HEK293 (cell line): ENCODE measurements at regions not wholly inside any gene's neighbourhood (a gene's known extent, or its start where the extent isn't known, plus 50 kb on each side); places are given as distances from the start of the nearest gene placed in this dataset.

Experiments used
- CTCF ChIA-PET: fragments of 350-600 bp; formaldehyde crosslinking; extraction: SDS; loops from one replicate; lab custom pipeline; 2021; ENCODE audit warnings: antibody characterized with exemption; lab: Yijun Ruan, JAX
- POLR2A ChIA-PET: fragments of 300-600 bp; formaldehyde crosslinking; extraction: SDS; loops from one replicate; lab custom pipeline; 2020; ENCODE audit warnings: antibody characterized with exemption, inconsistent platforms; lab: Yijun Ruan, JAX
- H3K27ac ChIP-seq: fragments of 200-500 bp; sonication (Bioruptor generic); 2 replicates; pipeline ENCODE4 v1.5.1; 2014; ENCODE audit warnings: low read depth, low read length, control low read depth, inconsistent platforms; ENCODE audit errors: extremely low read depth
- H3K36me3 ChIP-seq, 2 experiments: fragments of 200-500 bp in 1 of 2; sonication (Bioruptor generic) in 1 of 2; 1 replicate in 1 of 2; 2 replicates in 1 of 2; pipeline ENCODE4 v1.5.1; 2014 to 2017; ENCODE audit warnings: inconsistent platforms in 2 of 2, low read length in 2 of 2; ENCODE audit not compliant: control insufficient read depth in 2 of 2, insufficient read depth in 1 of 2
- H3K4me1 ChIP-seq: fragments of 200-500 bp; sonication (Bioruptor generic); 2 replicates; pipeline ENCODE4 v1.5.1; 2014; ENCODE audit warnings: mild to moderate bottlenecking, low read length, inconsistent platforms; ENCODE audit not compliant: control insufficient read depth, insufficient read depth
- H3K4me3 ChIP-seq: 2 replicates; pipeline ENCODE4 v1.5.1; 2011; ENCODE audit warnings: low read depth, mild to moderate bottlenecking, control low read depth, low read length, moderate library complexity
- H3K9me3 ChIP-seq: fragments of 200-500 bp; sonication (Bioruptor generic); 2 replicates; pipeline ENCODE4 v1.5.1; 2014; ENCODE audit warnings: low read depth, low read length, inconsistent platforms; ENCODE audit not compliant: control insufficient read depth, insufficient read depth
- BCL11A ChIP-seq: fragments of 450-650 bp; formaldehyde crosslinking; IDR thresholded peaks from 2 replicates; pipeline ENCODE4 v1.5.1; 2016; ENCODE audit warnings: low read depth, missing biosample characterization, missing genetic modification characterization
- GLI2 ChIP-seq: fragments of 450-650 bp; formaldehyde crosslinking; IDR thresholded peaks from 2 replicates; pipeline ENCODE4; 2017; ENCODE audit warnings: missing biosample characterization, missing genetic modification characterization, low read depth, borderline replicate concordance
- GLIS2 ChIP-seq: fragments of 450-650 bp; formaldehyde crosslinking; IDR thresholded peaks from 2 replicates; pipeline ENCODE4 v1.5.1; 2016; ENCODE audit warnings: missing biosample characterization, missing genetic modification characterization
- KLF1 ChIP-seq: fragments of 450-650 bp; formaldehyde crosslinking; IDR thresholded peaks from 2 replicates; pipeline ENCODE4 v1.5.1; 2016; ENCODE audit warnings: missing biosample characterization, missing genetic modification characterization
- KLF8 ChIP-seq: fragments of 450-650 bp; formaldehyde crosslinking; IDR thresholded peaks from 2 replicates; pipeline ENCODE4 v1.5.1; 2016; ENCODE audit warnings: missing biosample characterization, missing genetic modification characterization
- KLF9 ChIP-seq: fragments of 450-650 bp; formaldehyde crosslinking; IDR thresholded peaks from 2 replicates; pipeline ENCODE4 v1.5.1; 2016; ENCODE audit warnings: missing biosample characterization, missing genetic modification characterization, low read depth
- OVOL3 ChIP-seq: fragments of 450-650 bp; formaldehyde crosslinking; IDR thresholded peaks from 2 replicates; pipeline ENCODE4 v1.5.1; 2016; ENCODE audit warnings: missing biosample characterization, missing genetic modification characterization
- REPIN1 ChIP-seq: fragments of 450-650 bp; formaldehyde crosslinking; IDR thresholded peaks from 2 replicates; pipeline ENCODE4 v1.5.1; 2017; ENCODE audit warnings: missing biosample characterization, missing genetic modification characterization, low read depth
- ZFHX2 ChIP-seq: fragments of 450-650 bp; formaldehyde crosslinking; conservative IDR thresholded peaks from 2 replicates; pipeline ENCODE4 v1.5.1; 2016; ENCODE audit warnings: missing biosample characterization, missing genetic modification characterization
- ZNF121 ChIP-seq: fragments of 450-650 bp; formaldehyde crosslinking; IDR thresholded peaks from 2 replicates; pipeline ENCODE4 v1.5.1; 2016; ENCODE audit warnings: missing biosample characterization, missing genetic modification characterization
- ZNF133 ChIP-seq: fragments of 450-650 bp; formaldehyde crosslinking; IDR thresholded peaks from 2 replicates; pipeline ENCODE4 v1.5.1; 2016; ENCODE audit warnings: missing biosample characterization, missing genetic modification characterization
- ZNF274 ChIP-seq, 2 experiments: fragments of 200-500 bp in 1 of 2; fragments of 450-650 bp in 1 of 2; sonication (Bioruptor generic) in 1 of 2; formaldehyde crosslinking in 1 of 2; IDR thresholded peaks; 2 replicates each; pipeline versions ENCODE4 v1.5.1 to v1.6.1; 2014 to 2016; ENCODE audit warnings: borderline replicate concordance in 1 of 2, inconsistent platforms in 1 of 2, low read length in 1 of 2, missing biosample characterization in 1 of 2, missing genetic modification characterization in 1 of 2
- ZNF311 ChIP-seq: fragments of 450-650 bp; formaldehyde crosslinking; IDR thresholded peaks from 2 replicates; pipeline ENCODE4 v1.5.1; 2017; ENCODE audit warnings: missing biosample characterization, missing genetic modification characterization, borderline replicate concordance
- ZNF433 ChIP-seq: fragments of 450-650 bp; formaldehyde crosslinking; IDR thresholded peaks from 2 replicates; pipeline ENCODE4 v1.5.1; 2016; ENCODE audit warnings: missing biosample characterization, missing genetic modification characterization, low read depth
- ZNF548 ChIP-seq: fragments of 450-650 bp; formaldehyde crosslinking; IDR thresholded peaks from 2 replicates; pipeline ENCODE4 v1.5.1; 2016; ENCODE audit warnings: missing biosample characterization, missing genetic modification characterization
- ZNF707 ChIP-seq: fragments of 450-650 bp; formaldehyde crosslinking; IDR thresholded peaks from 2 replicates; pipeline ENCODE4 v1.5.1; 2016; ENCODE audit warnings: missing biosample characterization, missing genetic modification characterization
- TF ChIP-seq, protein P1 (sequence below): fragments of 450-650 bp; formaldehyde crosslinking; IDR thresholded peaks from 2 replicates; pipeline ENCODE4 v1.5.1; 2016; ENCODE audit warnings: missing biosample characterization, missing genetic modification characterization
- TF ChIP-seq, protein P2 (sequence below): fragments of 450-650 bp; formaldehyde crosslinking; IDR thresholded peaks from 2 replicates; pipeline ENCODE4 v1.5.1; 2016; ENCODE audit warnings: missing biosample characterization, missing genetic modification characterization
- TF ChIP-seq, protein P3 (sequence below): fragments of 450-650 bp; formaldehyde crosslinking; IDR thresholded peaks from 2 replicates; pipeline ENCODE4 v1.5.1; 2016; ENCODE audit warnings: missing biosample characterization, missing genetic modification characterization
- TF ChIP-seq, protein P4 (sequence below): fragments of 450-650 bp; formaldehyde crosslinking; IDR thresholded peaks from 2 replicates; pipeline ENCODE4 v1.5.0; 2017; ENCODE audit warnings: missing biosample characterization, missing genetic modification characterization, borderline replicate concordance

DNA sequence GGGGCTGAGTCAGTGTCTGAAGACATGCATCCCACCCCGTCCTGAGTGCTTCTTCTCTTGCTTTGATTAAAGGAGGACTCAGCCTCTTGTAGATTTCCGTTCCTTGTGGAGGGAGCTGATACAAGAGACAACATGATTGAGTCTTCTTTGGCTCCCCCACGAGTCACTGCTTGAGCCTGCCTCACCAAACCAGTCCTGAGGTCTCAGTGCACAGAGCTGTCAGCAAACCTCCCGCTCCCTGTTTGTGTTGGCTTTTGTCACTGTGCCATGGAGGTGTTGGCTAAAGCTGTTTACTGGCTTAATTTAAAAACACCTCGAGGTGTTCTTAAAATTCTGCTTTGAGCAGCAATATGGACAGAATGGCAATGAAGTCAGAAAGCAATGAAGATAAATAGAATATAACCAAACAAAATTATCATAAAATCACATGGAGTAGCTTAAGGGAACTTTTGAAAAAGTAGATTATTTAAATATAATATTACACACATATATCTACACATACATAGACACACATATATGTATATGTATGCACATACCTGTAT, 234.1 kb upstream of the ANKRD55 start:
- H3K36me3 ChIP-seq = no peaks in the 10 kb centered on the region
- no peaks in the 10 kb centered on the region for H3K4me1 ChIP-seq
- H3K4me3 ChIP-seq = no peak overlapping the region
- no peak overlapping the region for H3K27ac ChIP-seq
- POLR2A ChIA-PET = interaction anchor here (0.5 kb wide), 1 partner anchor 79 kb away, joined by 3 read pairs; no protein-coding TSS in a partner anchor
- CTCF ChIA-PET = interaction anchor here (0.6 kb wide), 1 partner anchor 685 kb away, joined by 3 read pairs; no protein-coding TSS in a partner anchor
- TF ChIP-seq ZFHX2 (tag by site-specific recombination) (no peak), KLF1 (tag by site-specific recombination) (no peak), ZNF548 (no peak), ZNF133 (tag by site-specific recombination) (no peak), ZNF311 (tag by site-specific recombination) (no peak), GLI2 (tag by site-specific recombination) (no peak), GLIS2 (tag by site-specific recombination) (no peak), ZNF707 (no peak), ZNF274 (IDR thresholded peaks at IDR 0.05; ENCODE audit: low read length) (no peak), ZNF274 (tag by site-specific recombination; IDR thresholded peaks at IDR 0.05; ENCODE audit: borderline replicate concordance) (no peak), KLF8 (tag by site-specific recombination) (no peak), ZNF121 (no peak)
- TF ChIP-seq, protein P1, sequence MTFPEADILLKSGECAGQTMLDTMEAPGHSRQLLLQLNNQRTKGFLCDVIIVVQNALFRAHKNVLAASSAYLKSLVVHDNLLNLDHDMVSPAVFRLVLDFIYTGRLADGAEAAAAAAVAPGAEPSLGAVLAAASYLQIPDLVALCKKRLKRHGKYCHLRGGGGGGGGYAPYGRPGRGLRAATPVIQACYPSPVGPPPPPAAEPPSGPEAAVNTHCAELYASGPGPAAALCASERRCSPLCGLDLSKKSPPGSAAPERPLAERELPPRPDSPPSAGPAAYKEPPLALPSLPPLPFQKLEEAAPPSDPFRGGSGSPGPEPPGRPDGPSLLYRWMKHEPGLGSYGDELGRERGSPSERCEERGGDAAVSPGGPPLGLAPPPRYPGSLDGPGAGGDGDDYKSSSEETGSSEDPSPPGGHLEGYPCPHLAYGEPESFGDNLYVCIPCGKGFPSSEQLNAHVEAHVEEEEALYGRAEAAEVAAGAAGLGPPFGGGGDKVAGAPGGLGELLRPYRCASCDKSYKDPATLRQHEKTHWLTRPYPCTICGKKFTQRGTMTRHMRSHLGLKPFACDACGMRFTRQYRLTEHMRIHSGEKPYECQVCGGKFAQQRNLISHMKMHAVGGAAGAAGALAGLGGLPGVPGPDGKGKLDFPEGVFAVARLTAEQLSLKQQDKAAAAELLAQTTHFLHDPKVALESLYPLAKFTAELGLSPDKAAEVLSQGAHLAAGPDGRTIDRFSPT = no peak
- H3K9me3 ChIP-seq = no peaks in the 10 kb centered on the region

DNA sequence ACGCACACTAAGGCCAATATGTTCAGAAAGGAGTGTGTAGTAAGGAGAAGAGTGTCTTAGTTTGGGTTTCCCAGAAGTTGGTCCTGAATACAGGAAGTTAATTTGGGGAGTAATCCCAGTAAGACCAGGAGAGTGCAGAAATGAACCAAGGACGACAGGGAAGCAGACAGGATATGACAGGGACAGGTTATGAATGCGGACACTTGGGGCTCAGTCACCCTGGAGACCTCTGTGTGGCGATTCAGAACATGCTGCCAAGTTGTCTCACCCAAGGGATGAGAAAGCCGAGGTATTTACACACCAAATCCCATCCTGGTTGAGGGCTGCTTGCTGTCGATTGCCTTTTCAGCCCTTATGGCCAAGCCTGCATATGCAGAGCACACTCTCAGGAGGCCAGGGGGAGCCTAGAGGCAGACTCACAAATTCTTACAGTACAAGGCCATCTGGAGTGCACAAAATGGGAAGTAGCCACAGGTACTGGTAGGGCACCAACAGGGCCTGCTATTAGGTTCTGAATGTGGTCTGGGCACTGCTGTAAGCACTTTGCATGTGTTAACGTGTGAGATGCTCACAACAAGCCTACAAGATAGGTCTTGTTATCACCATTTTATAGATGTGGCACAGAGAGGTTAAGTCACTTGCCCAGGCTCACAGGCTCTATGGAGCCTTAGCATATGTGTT, 233.1 kb upstream of the ANKRD55 start:
- Histone ChIP-seq H3K27ac (no peak overlapping the region), H3K4me1 (no peaks in the 10 kb centered on the region), H3K4me3 (no peak overlapping the region), H3K36me3 (no peaks in the 10 kb centered on the region), H3K9me3 (no peaks in the 10 kb centered on the region)
- TF ChIP-seq OVOL3 (tag by site-specific recombination) (no peak), REPIN1 (tag by site-specific recombination) (no peak), BCL11A (no peak), KLF9 (no peak), ZNF433 (tag by site-specific recombination) (no peak)
- TF ChIP-seq, protein P2, sequence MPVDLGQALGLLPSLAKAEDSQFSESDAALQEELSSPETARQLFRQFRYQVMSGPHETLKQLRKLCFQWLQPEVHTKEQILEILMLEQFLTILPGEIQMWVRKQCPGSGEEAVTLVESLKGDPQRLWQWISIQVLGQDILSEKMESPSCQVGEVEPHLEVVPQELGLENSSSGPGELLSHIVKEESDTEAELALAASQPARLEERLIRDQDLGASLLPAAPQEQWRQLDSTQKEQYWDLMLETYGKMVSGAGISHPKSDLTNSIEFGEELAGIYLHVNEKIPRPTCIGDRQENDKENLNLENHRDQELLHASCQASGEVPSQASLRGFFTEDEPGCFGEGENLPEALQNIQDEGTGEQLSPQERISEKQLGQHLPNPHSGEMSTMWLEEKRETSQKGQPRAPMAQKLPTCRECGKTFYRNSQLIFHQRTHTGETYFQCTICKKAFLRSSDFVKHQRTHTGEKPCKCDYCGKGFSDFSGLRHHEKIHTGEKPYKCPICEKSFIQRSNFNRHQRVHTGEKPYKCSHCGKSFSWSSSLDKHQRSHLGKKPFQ = no peak
- TF ChIP-seq, protein P3, sequence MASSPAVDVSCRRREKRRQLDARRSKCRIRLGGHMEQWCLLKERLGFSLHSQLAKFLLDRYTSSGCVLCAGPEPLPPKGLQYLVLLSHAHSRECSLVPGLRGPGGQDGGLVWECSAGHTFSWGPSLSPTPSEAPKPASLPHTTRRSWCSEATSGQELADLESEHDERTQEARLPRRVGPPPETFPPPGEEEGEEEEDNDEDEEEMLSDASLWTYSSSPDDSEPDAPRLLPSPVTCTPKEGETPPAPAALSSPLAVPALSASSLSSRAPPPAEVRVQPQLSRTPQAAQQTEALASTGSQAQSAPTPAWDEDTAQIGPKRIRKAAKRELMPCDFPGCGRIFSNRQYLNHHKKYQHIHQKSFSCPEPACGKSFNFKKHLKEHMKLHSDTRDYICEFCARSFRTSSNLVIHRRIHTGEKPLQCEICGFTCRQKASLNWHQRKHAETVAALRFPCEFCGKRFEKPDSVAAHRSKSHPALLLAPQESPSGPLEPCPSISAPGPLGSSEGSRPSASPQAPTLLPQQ (tag by site-specific recombination) = no peak
- TF ChIP-seq, protein P4, sequence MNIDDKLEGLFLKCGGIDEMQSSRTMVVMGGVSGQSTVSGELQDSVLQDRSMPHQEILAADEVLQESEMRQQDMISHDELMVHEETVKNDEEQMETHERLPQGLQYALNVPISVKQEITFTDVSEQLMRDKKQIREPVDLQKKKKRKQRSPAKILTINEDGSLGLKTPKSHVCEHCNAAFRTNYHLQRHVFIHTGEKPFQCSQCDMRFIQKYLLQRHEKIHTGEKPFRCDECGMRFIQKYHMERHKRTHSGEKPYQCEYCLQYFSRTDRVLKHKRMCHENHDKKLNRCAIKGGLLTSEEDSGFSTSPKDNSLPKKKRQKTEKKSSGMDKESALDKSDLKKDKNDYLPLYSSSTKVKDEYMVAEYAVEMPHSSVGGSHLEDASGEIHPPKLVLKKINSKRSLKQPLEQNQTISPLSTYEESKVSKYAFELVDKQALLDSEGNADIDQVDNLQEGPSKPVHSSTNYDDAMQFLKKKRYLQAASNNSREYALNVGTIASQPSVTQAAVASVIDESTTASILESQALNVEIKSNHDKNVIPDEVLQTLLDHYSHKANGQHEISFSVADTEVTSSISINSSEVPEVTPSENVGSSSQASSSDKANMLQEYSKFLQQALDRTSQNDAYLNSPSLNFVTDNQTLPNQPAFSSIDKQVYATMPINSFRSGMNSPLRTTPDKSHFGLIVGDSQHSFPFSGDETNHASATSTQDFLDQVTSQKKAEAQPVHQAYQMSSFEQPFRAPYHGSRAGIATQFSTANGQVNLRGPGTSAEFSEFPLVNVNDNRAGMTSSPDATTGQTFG = no peak
- CTCF ChIA-PET = no interaction called here
- POLR2A ChIA-PET = no interaction called here
